PC-3 (cell line): ENCODE measurements at regions not wholly inside any gene's neighbourhood (a gene's known extent, or its start where the extent isn't known, plus 50 kb on each side); places are given as distances from the start of the nearest gene placed in this dataset.

Experiments used
- ATAC-seq: fragments of 200-7000 bp; cut with Tn5 transposase; 2 replicates; pipeline ENCODE4 v1.9.1; 2020; ENCODE audit warnings: mild to moderate bottlenecking, moderate library complexity
- BruUV-seq: library from RNA; stranded (reverse); fragments of 400-500 nt; replicated peaks from 2 replicates; lab custom pipeline; 2021; lab: Mats Ljungman, UMichigan
- CTCF ChIA-PET: fragments of 300-600 bp; sonication (Branson Sonifier 250); formaldehyde crosslinking; loops from one replicate; lab custom pipeline; 2022; ENCODE audit warnings: antibody characterized with exemption; lab: Charles Lee
- POLR2A ChIA-PET: fragments of 300-600 bp; sonication (Branson Sonifier 250); formaldehyde crosslinking; loops from one replicate; lab custom pipeline; 2022; ENCODE audit warnings: antibody characterized with exemption; ENCODE audit not compliant: unreplicated experiment; lab: Charles Lee
- DNase-seq: peaks from one replicate; pipeline ENCODE4 v3.0.0-alpha.2; 2015
- H2AFZ ChIP-seq: fragments of 300-600 bp; sonication (generic); 2 replicates; pipeline ENCODE4 v1.6.0; 2016; ENCODE audit warnings: antibody characterized with exemption, low read length
- H3F3A ChIP-seq: fragments of 300-600 bp; sonication (generic); one replicate; pipeline ENCODE4 v1.6.0; 2017; ENCODE audit warnings: antibody characterized with exemption, low read length, control low read depth, mild to moderate bottlenecking; ENCODE audit not compliant: unreplicated experiment
- H3K27ac ChIP-seq: fragments of 300-600 bp; sonication (generic); 2 replicates; pipeline ENCODE4 v1.5.1; 2016; ENCODE audit warnings: mild to moderate bottlenecking, low read length
- H3K27me3 ChIP-seq: fragments of 300-600 bp; sonication (generic); 2 replicates; pipeline ENCODE4 v1.6.1; 2016; ENCODE audit warnings: low read length, mixed read lengths
- H3K36me3 ChIP-seq: fragments of 300-600 bp; sonication (generic); 2 replicates; pipeline ENCODE4 v1.6.1; 2016; ENCODE audit warnings: low read depth, mixed run types, low read length, mixed read lengths
- H3K4me1 ChIP-seq: fragments of 300-600 bp; sonication (generic); 2 replicates; pipeline ENCODE4 v1.5.1; 2016; ENCODE audit warnings: low read length; ENCODE audit not compliant: insufficient read depth
- H3K4me2 ChIP-seq: fragments of 300-600 bp; sonication (generic); 2 replicates; pipeline ENCODE4 v1.6.0; 2016; ENCODE audit warnings: low read length
- H3K4me3 ChIP-seq: fragments of 300-600 bp; sonication (generic); 2 replicates; pipeline ENCODE4 v1.5.1; 2016; ENCODE audit warnings: mild to moderate bottlenecking, low read length, mixed read lengths
- H3K79me2 ChIP-seq: fragments of 300-600 bp; sonication (generic); 2 replicates; pipeline ENCODE4 v1.6.1; 2017; ENCODE audit warnings: low read length, mixed read lengths
- H3K9ac ChIP-seq: fragments of 300-600 bp; sonication (generic); 2 replicates; pipeline ENCODE4 v1.6.0; 2016; ENCODE audit warnings: mild to moderate bottlenecking, low read length
- H3K9me2 ChIP-seq: fragments of 300-600 bp; sonication (generic); replicated peaks from 2 replicates; pipeline ENCODE4 v1.6.1; 2016; ENCODE audit warnings: mixed run types, low read length, mixed read lengths
- H3K9me3 ChIP-seq: fragments of 300-600 bp; sonication (generic); 2 replicates; pipeline ENCODE4 v1.6.1; 2016; ENCODE audit warnings: low read length, mixed read lengths
- H4K20me1 ChIP-seq: fragments of 300-600 bp; sonication (generic); 2 replicates; pipeline ENCODE4 v1.6.1; 2016; ENCODE audit warnings: low read length, mixed read lengths
- CTCF ChIP-seq: fragments of 300-600 bp; sonication (generic); conservative IDR thresholded peaks from 2 replicates; pipeline ENCODE4 v1.5.1; 2017; ENCODE audit warnings: antibody characterized with exemption, low read depth, mild to moderate bottlenecking, low read length
- EZH2 ChIP-seq: fragments of 300-600 bp; sonication (generic); IDR thresholded peaks from one replicate; pipeline ENCODE4 v1.6.1; 2017; ENCODE audit warnings: antibody characterized with exemption, mild to moderate bottlenecking, low read length; ENCODE audit not compliant: unreplicated experiment
- EZH2phosphoT487 ChIP-seq: fragments of 300-600 bp; sonication (generic); IDR thresholded peaks from 2 replicates; pipeline ENCODE4 v1.6.1; 2018; ENCODE audit warnings: mild to moderate bottlenecking, antibody characterized with exemption, low read length, borderline replicate concordance
- intact Hi-C: fragments of 100-400 bp; cut with micrococcal nuclease; formaldehyde crosslinking; loops from 2 replicates; pipeline ENCODE4 v1.9.0; 2023

GRCh38 chr3:64919934-64920333, 232.1 kb upstream of the ADAMTS9 start:
- H2AFZ ChIP-seq, result no peak overlapping the region
- POLR2A ChIA-PET, result no interaction called here
- H3K9me3 ChIP-seq, result no peaks in the 10 kb centered on the region
- no peaks in the 10 kb centered on the region for H3K36me3 ChIP-seq
- H3K27ac ChIP-seq, result no peak overlapping the region
- BruUV-seq, result no TSS peak
- H3K9me2 ChIP-seq, result no peaks in the 10 kb centered on the region
- no peak overlapping the region for H3K9ac ChIP-seq
- intact Hi-C loops, result no loop called here
- ATAC-seq (no peak), DNase-seq (no peak)
- H3K4me2 ChIP-seq, result no peak overlapping the region
- TF ChIP-seq EZH2 (no peak), EZH2phosphoT487 (no peak), CTCF (no peak)
- H4K20me1 ChIP-seq, result no peaks in the 10 kb centered on the region
- CTCF ChIA-PET, result no interaction called here
- H3K4me3 ChIP-seq, result no peak overlapping the region
- H3K79me2 ChIP-seq, result no peaks in the 10 kb centered on the region
- H3K4me1 ChIP-seq, result no peaks in the 10 kb centered on the region
- H3K27me3 ChIP-seq, result no peaks in the 10 kb centered on the region
- no peaks in the 10 kb centered on the region for H3F3A ChIP-seq

- Histone ChIP-seq H3F3A (no peaks in the 10 kb centered on the region), H3K4me2 (no peak overlapping the region), H2AFZ (no peak overlapping the region), H3K9me3 (no peaks in the 10 kb centered on the region), H3K79me2 (no peaks in the 10 kb centered on the region), H3K4me3 (no peak overlapping the region), H4K20me1 (no peaks in the 10 kb centered on the region), H3K4me1 (no peaks in the 10 kb centered on the region), H3K9me2 (no peaks in the 10 kb centered on the region), H3K36me3 (no peaks in the 10 kb centered on the region), H3K27ac (no peak overlapping the region), H3K27me3 (no peaks in the 10 kb centered on the region), H3K9ac (no peak overlapping the region)
- no peak for DNase-seq
- ATAC-seq, result no peak
- POLR2A ChIA-PET, result no interaction called here
- CTCF ChIA-PET, result no interaction called here
- TF ChIP-seq CTCF, result no peak
- TF ChIP-seq EZH2phosphoT487, result no peak
- TF ChIP-seq EZH2, result no peak
- no TSS peak for BruUV-seq
- intact Hi-C loops, result no loop called here
Measured at GRCh38 chr3:64918989-64919388, 231.2 kb upstream of the ADAMTS9 start.

GRCh38 chr3:64917914-64918453, 230.2 kb upstream of the ADAMTS9 start:
- H3K9me3 ChIP-seq, result no peaks in the 10 kb centered on the region
- H3K27me3 ChIP-seq, result no peaks in the 10 kb centered on the region
- H3K4me3 ChIP-seq, result no peak overlapping the region
- intact Hi-C loops, result no loop called here
- H3K27ac ChIP-seq, result no peak overlapping the region
- no TSS peak for BruUV-seq
- H3K4me1 ChIP-seq, result no peaks in the 10 kb centered on the region
- POLR2A ChIA-PET, result no interaction called here
- H3K9me2 ChIP-seq, result no peaks in the 10 kb centered on the region
- H3K79me2 ChIP-seq, result no peaks in the 10 kb centered on the region
- ATAC-seq (no peak), DNase-seq (no peak)
- H4K20me1 ChIP-seq, result no peaks in the 10 kb centered on the region
- no peaks in the 10 kb centered on the region for H3F3A ChIP-seq
- no peak overlapping the region for H2AFZ ChIP-seq
- no peak overlapping the region for H3K9ac ChIP-seq
- TF ChIP-seq EZH2phosphoT487, result no peak
- CTCF ChIA-PET, result no interaction called here
- H3K4me2 ChIP-seq, result no peak overlapping the region
- H3K36me3 ChIP-seq, result no peaks in the 10 kb centered on the region
